OCI-LY7 (cell line): ENCODE measurements at regions not wholly inside any gene's neighbourhood (a gene's known extent, or its start where the extent isn't known, plus 50 kb on each side); places are given as distances from the start of the nearest gene placed in this dataset.

ENCODE experiments used
- BruUV-seq: library from RNA; stranded (reverse); fragments of 400-500 nt; replicated peaks from 2 replicates; lab custom pipeline; 2021; lab: Mats Ljungman, UMichigan
- CTCF ChIA-PET: fragments of 300-600 bp; sonication (Branson Sonifier 250); formaldehyde crosslinking; loops from one replicate; lab custom pipeline; 2022; ENCODE audit warnings: antibody characterized with exemption; ENCODE audit not compliant: unreplicated experiment; lab: Charles Lee
- POLR2A ChIA-PET: fragments of 300-600 bp; sonication (Branson Sonifier 250); formaldehyde crosslinking; loops from one replicate; lab custom pipeline; 2022; ENCODE audit warnings: antibody characterized with exemption; lab: Charles Lee
- DNase-seq: peaks from one replicate; pipeline ENCODE4 v3.0.0-alpha.2; 2015; ENCODE audit warnings: low spot score
- H2AFZ ChIP-seq: fragments of 200-600 bp; sonication (generic), shearing (Covaris generic); 2 replicates; pipeline ENCODE4 v1.6.1; 2014; ENCODE audit warnings: mild to moderate bottlenecking, antibody characterized with exemption, low read length, moderate library complexity
- H3K27ac ChIP-seq: fragments of 200-600 bp; sonication (generic); 2 replicates; pipeline ENCODE4 v1.5.1; 2014; ENCODE audit warnings: mixed run types, low read depth, mild to moderate bottlenecking, moderate library complexity, low read length, inconsistent platforms; ENCODE audit not compliant: poor library complexity, severe bottlenecking
- H3K36me3 ChIP-seq: fragments of 200-600 bp; sonication (generic); 2 replicates; pipeline ENCODE4 v1.6.1; 2014; ENCODE audit warnings: mild to moderate bottlenecking, antibody characterized with exemption, low read length, moderate library complexity, mixed read lengths; ENCODE audit not compliant: insufficient read depth
- H3K4me1 ChIP-seq: fragments of 200-600 bp; sonication (generic); 2 replicates; pipeline ENCODE4 v1.5.1; 2014; ENCODE audit warnings: mild to moderate bottlenecking, low read length; ENCODE audit not compliant: insufficient read depth, poor library complexity, severe bottlenecking
- H3K4me2 ChIP-seq: fragments of 200-600 bp; sonication (generic); 2 replicates; pipeline ENCODE4 v1.6.1; 2014; ENCODE audit warnings: mild to moderate bottlenecking, low read length
- H3K4me3 ChIP-seq: fragments of 200-600 bp; sonication (generic); 2 replicates; pipeline ENCODE4 v1.5.1; 2014; ENCODE audit warnings: mild to moderate bottlenecking, low read depth, low read length; ENCODE audit not compliant: poor library complexity, severe bottlenecking
- H3K79me2 ChIP-seq: fragments of 200-600 bp; sonication (generic); 2 replicates; pipeline ENCODE4 v1.6.1; 2016; ENCODE audit warnings: low read depth, mild to moderate bottlenecking, low read length, moderate library complexity, mixed read lengths; ENCODE audit not compliant: insufficient read depth
- H3K9me2 ChIP-seq: fragments of 200-600 bp; sonication (generic); 2 replicates; pipeline ENCODE4 v1.6.1; 2016; ENCODE audit warnings: mild to moderate bottlenecking, low read length, mixed read lengths; ENCODE audit not compliant: insufficient read depth
- H3K9me3 ChIP-seq: fragments of 200-600 bp; sonication (generic); 2 replicates; pipeline ENCODE4 v1.6.1; 2014; ENCODE audit warnings: mild to moderate bottlenecking, mixed run types, low read length, mixed read lengths
- H4K20me1 ChIP-seq: fragments of 200-600 bp; sonication (generic); 2 replicates; pipeline ENCODE4 v1.6.1; 2014; ENCODE audit warnings: mild to moderate bottlenecking, antibody characterized with exemption, low read length, moderate library complexity, mixed read lengths; ENCODE audit not compliant: insufficient read depth
- CTCF ChIP-seq: fragments of 200-600 bp; sonication (generic); conservative IDR thresholded peaks from 2 replicates; pipeline ENCODE4 v1.5.1; 2014; ENCODE audit warnings: mild to moderate bottlenecking, antibody characterized with exemption, low read length, moderate library complexity, mixed read lengths
- EZH2phosphoT487 ChIP-seq: fragments of 200-600 bp; sonication (generic); IDR thresholded peaks from 2 replicates; pipeline ENCODE4 v1.6.1; 2018; ENCODE audit warnings: low read depth, borderline replicate concordance, mild to moderate bottlenecking, mixed run types, antibody characterized with exemption, low read length, moderate library complexity, mixed read lengths
- intact Hi-C: fragments of 100-400 bp; cut with micrococcal nuclease; formaldehyde crosslinking; loops from one replicate; pipeline ENCODE4 v1.10.0; 2022; ENCODE audit not compliant: unreplicated experiment

- H3K9me2 ChIP-seq = no peaks in the 10 kb centered on the region
- H3K36me3 ChIP-seq = no peaks in the 10 kb centered on the region
- ChIA-PET CTCF (no interaction called here), POLR2A (no interaction called here)
- no peak for DNase-seq
- no peaks in the 10 kb centered on the region for H3K79me2 ChIP-seq
- H4K20me1 ChIP-seq = no peaks in the 10 kb centered on the region
- H3K9me3 ChIP-seq = no peaks in the 10 kb centered on the region
- no peaks in the 10 kb centered on the region for H3K4me1 ChIP-seq
- BruUV-seq = no TSS peak
- H3K4me3 ChIP-seq = no peak overlapping the region
- TF ChIP-seq CTCF (no peak), EZH2phosphoT487 (no peak)
- no peak overlapping the region for H2AFZ ChIP-seq
- intact Hi-C loops = no loop called here
- no peak overlapping the region for H3K4me2 ChIP-seq
- H3K27ac ChIP-seq = no peak overlapping the region
These were observed 273.7 kb downstream of the SMARCA1 start for GRCh38 chrX:129249563-129249962.

- no peak overlapping the region for H3K4me3 ChIP-seq
- H3K36me3 ChIP-seq = no peaks in the 10 kb centered on the region
- H4K20me1 ChIP-seq = no peaks in the 10 kb centered on the region
- H3K79me2 ChIP-seq = no peaks in the 10 kb centered on the region
- H3K4me2 ChIP-seq = no peak overlapping the region
- CTCF ChIA-PET = no interaction called here
- no peak overlapping the region for H2AFZ ChIP-seq
- BruUV-seq = no TSS peak
- POLR2A ChIA-PET = interaction anchor here (0.9 kb wide), 1 partner anchor 11 kb away, joined by 3 read pairs; no protein-coding TSS in a partner anchor
- no peaks in the 10 kb centered on the region for H3K9me3 ChIP-seq
- H3K27ac ChIP-seq = no peak overlapping the region
- no peak for TF ChIP-seq EZH2phosphoT487
- TF ChIP-seq CTCF = no peak
- H3K9me2 ChIP-seq = no peaks in the 10 kb centered on the region
- intact Hi-C loops = no loop called here
- no peaks in the 10 kb centered on the region for H3K4me1 ChIP-seq
- DNase-seq = no peak
These were observed 275.6 kb downstream of the SMARCA1 start for GRCh38 chrX:129247642-129248041.

GRCh38 chrX:129239371-129239770 lies 283.9 kb downstream of the SMARCA1 start:
- BruUV-seq = no TSS peak
- no peak for TF ChIP-seq EZH2phosphoT487
- TF ChIP-seq CTCF = no peak

More at GRCh38 chrX:129239371-129239770, 283.9 kb downstream of the SMARCA1 start:
- POLR2A ChIA-PET = interaction anchor here (0.6 kb wide), 1 partner anchor 10 kb away, joined by 3 read pairs; no protein-coding TSS in a partner anchor
- Histone ChIP-seq H3K9me3 (no peaks in the 10 kb centered on the region), H3K9me2 (no peaks in the 10 kb centered on the region), H3K36me3 (no peaks in the 10 kb centered on the region), H3K27ac (no peak overlapping the region), H2AFZ (no peak overlapping the region), H3K4me3 (no peak overlapping the region), H3K4me2 (no peak overlapping the region), H3K4me1 (no peaks in the 10 kb centered on the region), H3K79me2 (no peaks in the 10 kb centered on the region), H4K20me1 (no peaks in the 10 kb centered on the region)
- CTCF ChIA-PET = interaction anchor here (0.5 kb wide), 1 partner anchor 37 kb away, joined by 3 read pairs; no protein-coding TSS in a partner anchor
- intact Hi-C loops = no loop called here
- no peak for DNase-seq
